Suppressor macrophage (primary cell): ENCODE measurements at regions not wholly inside any gene's neighbourhood (a gene's known extent, or its start where the extent isn't known, plus 50 kb on each side); places are given as distances from the start of the nearest gene placed in this dataset.
"Not testable (repeated sequence)": the region's sequence is repeated elsewhere in the genome, so short reads cannot be mapped to it uniquely, and the experiment has no call there.

Source experiments
- DNase-seq, 4 experiments: peaks; one replicate each; pipeline ENCODE4 v3.0.0-alpha.2; 2020 to 2022

DNA sequence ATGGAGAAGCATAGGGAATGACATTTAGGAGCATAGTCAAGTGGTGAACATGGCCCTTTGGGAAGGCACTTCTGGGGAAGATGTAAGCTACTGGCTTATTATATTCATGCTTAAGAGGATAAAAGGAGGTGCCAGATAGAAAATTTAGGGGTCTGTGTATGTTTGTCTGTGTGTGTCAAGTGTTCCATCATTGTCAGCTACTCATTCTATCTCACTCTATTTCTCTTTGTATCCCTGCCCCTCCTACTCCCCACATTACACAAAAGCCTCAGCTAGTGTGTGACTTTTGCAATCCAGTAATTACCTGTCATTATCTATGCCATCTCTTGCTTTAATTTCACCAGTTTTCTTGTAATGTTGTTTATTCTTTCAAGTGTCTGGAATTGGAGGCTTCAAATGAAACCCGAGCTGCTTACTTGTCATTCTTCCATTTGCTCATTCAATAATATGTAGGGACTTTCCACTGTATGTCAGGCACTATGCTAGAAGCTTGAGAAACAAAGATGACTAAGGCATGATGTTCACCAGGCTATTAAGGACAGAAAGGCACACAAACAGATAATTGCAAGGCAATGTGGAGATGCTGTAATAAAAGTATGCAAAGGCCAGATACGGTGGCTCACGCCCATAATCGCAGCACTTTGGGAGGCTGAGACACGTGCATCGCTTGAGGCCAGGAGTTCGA is 229.8 kb upstream of the TEX13C start:
- no peak for DNase-seq

DNA sequence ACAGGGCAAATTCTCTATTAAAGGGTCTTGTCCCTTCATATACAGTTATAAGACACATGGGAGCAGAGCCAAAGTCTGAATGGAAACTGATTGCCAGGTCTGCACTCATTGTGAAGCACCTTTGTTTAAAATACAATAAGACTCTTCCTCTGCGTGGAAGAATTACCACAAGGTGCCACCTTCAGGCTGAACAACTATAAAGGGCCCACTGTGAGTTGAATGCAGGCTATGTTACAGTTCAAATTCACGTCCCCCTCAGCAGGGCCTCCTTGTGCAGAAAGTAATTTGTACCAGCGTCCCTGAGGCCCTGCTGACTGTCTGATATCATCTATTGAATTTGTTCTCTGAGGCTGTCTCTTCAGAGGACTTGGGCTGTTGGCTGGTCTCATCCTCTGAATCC is 225.8 kb upstream of the TEX13C start:
- no peak for DNase-seq

DNA sequence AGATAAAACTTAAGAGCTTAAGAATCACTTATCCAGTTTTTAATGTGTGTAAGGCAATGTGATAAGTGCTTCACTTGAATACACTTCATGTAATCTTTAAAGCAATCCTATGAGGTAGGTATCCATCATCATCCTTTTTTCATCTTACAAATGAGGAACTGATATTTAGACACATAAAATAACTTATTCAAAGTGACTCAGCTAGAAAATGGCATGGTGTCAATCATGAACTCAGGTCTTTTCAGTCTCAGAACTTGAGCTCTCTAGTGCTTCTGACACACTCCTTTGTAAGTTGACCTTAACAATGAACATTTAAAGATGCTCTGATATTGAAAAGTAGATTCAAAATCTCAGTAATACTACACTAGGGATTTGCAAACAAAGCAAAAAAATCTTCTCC is 224.8 kb upstream of the TEX13C start:
- no peak for DNase-seq

DNA sequence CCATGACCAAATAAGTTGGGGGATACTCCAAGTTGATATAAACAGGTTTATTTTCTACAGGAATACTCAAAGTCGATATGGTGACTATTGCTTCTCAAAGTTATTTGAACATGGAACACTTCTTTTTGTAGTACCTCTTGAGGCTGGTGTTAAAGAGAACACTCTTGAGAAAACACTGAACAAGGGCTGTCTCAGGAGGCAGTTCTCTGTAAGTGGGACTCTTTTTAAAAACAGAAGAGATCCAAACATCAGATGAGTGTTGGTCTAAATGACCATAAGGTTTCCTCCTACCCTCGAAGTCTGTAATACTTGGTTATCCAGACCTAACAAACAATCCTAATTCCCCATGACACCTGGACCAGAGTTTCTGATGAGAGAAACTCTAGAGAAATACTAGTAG is 223.2 kb upstream of the TEX13C start:
- no peak for DNase-seq

DNA sequence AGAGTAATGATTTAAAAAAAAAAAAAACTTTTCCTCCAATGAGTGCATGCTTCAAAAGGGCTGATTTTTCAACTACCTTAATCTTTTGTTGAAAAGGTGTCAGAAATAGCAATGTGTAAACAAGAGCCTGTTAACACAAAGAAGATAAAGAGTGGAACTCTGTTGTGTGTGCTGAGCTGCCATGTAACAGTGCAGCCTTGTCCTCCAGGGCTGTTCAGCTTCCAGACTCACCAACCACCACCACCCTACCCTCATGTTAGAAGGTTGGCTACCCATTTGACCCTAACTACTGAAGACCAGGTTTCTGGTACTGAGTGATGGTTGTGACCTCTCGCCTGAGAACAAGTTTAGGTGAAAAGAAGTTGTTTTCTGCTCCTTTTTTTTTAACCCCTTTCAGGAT is 222.8 kb upstream of the TEX13C start:
- DNase-seq: no peak

DNA sequence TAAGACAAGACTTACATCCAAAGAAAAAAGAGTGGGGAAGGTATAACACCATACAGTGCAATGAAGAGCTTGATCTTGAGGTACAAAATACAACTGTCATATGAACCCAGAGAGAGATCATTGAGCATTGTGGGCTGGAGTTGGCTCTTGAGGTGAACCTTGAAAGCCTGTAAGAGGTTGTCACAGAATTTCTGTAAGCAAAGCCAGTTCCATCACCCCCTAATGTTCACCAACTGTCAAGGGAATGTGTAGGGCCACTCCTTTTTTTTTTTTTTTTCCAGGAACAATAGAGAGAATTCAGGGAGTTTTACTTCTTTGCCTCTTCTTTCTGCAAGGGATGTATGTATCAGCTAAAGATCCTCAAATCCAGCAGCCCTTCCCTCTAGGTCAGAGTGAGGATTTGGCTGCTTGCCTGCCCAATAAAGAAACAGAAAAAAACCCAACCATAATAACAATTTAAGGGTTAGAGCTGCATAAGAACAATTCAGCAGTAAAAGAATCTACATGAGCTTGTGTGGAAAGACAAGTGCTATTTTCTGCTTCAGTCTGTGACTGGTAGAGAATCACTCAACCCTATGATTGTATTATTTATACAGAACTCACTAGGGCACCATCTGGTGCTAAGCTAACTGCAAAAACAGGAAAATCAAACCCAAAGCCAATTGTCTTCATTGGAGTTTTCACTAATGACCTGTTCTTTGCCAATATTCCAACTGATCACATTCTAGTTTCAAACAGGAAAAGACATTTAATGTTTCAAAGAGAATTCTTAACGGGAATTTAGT is 217.5 kb upstream of the TEX13C start:
- no peak for DNase-seq

DNA sequence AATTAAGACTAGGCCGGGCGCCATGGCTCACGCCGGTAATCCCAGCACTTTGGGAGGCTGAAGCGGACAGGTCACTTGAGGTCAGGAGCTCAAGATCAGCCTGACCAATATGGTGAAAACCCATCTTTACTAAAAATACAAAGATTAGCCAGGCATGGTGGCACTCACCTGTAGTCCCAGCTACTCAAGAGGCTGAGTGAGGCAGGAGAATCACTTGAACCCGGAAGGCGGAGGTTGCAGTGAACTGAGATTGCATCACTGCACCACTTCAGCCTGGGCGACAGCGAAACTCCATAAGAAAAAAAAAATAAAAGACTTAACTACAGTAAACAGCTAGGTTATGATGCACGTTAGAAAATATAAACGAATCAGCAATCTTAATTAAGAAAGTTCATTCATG is 216.0 kb upstream of the TEX13C start:
- no peak for DNase-seq

DNA sequence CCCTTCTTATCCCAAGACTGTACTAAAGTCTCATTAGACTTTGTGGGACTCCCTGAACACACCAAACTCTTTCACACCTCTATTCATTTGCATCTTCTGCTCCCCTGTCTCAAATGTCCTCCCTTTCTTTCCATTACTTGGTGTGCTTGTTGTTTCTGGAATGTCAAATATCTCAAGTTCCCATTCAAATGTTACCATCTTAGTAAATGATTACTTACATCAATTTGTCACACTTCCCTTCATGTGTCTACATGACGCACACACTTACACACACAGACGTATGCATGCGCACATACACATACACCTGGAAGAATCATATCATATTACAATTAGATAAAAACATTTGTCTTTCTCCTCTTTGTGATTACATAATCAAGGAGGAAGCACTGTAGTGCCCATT is 210.8 kb upstream of the TEX13C start:
- no peak for DNase-seq

DNA sequence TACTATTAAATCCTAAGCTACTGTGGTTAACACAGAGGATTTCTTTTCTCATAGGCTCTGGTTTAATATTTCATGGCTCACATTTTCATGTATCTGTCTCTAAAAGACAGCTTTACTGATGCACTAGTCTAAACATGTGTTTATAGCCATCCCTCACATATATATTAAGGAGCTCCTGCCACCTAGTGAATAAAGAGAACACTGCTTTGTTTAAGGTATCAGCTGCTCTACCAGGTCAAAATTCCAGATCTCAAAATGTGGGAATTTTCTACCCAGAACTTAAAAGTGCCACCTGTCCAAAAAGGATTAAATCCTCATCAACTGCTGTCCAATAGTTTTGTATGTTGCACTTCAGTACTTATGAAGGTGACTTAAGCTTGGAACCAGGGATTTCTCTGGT is 188.5 kb upstream of the TEX13C start:
- peak in 2 of 4 experiments; percentile 0 to 3 for DNase-seq

DNA sequence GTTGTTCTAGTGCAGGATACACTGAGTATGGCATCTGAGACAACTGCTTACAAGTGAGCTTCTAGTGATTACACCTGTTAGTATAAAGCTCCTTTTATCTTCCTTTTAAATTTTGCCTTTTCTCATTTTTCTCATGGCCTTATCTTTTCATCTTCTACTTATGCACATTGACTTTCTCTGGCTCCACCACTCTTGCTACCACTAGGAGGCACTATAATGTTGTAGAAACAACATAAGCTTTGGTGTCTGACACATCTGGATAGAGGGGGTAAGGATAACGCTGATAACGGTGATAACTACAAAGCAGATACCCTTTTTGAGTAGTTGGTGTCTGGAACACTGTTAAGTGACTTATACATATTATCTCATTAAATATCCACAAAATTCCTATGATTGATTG is 187.4 kb upstream of the TEX13C start:
- DNase-seq: peak in 3 of 4 experiments; percentile 0 to 47 (median 4)

DNA sequence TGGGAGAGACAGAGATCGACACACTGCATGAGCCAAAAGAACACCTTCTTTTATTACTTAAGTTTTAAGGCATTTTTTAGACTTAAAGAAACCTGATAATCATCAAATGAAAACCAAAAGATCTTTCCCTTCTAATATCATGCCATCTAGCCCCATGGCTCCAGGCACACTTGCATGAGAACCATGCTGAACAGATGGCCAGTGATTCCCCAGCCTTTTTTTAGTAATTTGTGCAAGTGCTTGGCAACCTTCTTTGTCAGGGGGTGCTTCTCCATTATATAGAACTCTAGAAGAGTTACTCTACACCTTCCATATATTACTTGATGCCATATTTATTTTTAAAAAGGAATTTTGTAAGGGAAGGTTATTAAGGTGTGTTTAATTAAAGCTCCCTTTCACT is 182.2 kb upstream of the TEX13C start:
- no peak for DNase-seq

DNA sequence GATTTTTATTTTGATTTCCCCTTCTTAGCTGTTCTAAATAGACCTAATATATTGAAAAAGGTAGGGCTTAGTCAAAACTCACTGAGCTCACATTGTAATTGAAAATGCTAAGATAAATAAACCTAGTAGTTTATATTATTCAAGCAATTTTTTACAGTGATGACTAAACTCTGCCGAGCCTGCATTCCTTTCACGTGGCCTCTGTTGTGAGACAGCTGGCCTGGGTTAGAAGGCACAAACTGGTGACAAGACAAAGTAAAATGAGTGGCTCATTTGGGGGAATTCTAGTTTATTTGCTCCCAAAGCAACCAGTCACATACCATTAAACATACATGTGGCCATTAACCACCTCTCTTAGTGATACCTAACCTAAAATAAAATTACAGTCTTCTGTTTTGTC is 169.4 kb upstream of the TEX13C start:
- no peak for DNase-seq

DNA sequence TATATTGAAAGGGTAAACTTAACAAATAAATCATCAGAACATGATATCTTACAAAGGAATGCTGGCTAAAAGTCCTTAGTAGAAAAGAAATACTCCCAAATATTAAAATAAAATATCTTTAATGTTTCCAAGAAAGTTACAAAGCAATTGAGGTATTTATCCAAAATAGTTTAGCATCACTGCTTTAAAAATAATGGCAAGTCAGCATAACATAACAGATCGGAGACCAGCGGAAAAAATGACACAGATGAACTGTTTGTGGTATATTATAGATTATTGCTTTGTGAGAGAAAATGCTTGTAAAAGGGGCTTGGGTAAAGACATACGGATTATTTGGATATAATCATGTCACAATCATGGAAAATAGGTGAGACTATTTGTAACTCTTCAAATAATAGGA is 168.5 kb upstream of the TEX13C start:
- no peak for DNase-seq

DNA sequence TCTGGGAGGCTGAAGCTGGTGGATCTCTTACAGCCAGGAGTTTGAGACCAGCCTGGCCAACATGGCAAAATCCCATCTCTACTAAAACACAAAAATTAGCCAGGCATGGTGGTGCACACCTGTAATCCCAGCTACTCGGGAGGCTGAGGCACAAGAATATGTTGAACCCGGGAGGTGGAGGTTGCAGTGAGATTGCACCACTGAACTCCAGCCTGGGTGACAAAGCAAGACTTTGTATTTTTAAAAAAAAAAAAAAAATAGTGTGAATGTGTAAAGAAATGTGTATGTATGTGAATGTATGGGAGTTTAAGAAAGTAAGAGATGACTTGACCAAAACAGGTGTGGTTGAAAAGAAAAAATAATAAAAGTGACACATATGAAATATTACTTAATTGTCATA is 167.7 kb upstream of the TEX13C start:
- DNase-seq: no peak

DNA sequence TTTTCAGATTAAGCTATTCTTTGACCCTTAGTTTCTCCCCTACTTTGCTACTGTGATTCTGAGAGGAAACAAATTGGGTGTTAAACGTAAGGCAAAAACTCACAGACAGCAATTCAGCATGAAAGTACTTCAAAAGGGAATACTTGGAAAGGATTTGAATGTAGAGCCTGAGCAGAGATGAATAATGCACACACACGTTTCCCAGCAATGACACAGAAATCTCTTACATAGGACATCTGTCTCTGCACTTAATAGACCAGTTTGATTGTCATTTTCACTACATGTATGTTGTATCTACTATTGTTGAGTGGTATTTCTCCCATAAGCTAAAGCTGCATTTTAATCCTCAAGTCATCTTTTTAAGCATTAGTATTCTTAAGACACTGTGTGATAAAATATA is 166.1 kb upstream of the TEX13C start:
- DNase-seq: no peak

DNA sequence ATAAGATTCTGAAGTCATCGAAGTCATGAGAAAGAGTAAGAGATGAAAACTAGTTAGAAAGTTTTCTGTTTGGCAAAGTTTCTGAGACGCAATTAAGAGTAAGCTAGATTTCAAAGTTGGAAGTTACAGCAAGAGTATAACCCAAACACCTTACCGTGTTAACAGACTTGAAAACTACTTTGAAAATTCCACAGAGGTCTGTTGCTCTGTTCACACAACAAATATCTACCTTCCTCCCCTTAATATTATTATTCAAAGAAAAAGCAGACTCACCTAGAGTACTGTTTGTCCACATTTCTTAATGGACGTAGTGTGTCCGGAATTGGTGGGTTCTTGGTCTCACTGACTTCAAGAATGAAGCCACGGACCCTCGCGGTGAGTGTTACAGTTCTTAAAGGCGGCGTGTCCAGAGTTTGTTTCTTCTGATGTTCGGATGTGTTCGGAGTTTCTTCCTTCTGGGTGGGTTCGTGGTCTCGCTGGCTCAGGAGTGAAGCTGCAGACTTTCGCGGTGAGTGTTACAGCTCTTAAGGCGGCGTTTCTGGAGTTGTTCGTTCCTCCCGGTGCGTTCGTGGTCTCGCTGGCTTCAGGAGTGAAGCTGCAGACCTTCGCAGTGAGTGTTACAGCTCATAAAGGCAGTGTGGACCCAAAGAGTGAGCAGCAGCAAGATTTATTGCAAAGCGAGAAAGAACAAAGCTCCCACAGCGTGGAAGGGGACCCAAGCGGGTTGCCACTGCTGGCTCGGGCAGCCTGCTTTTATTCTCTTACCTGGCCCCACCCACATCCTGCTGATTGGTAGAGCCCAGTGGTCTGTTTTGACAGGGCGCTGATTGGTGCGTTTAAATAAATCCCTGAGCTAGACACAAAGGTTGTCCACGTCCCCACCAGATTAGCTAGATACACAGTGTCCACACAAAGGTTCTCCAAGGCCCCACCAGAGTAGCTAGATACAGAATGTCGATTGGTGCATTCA is 165.1 kb upstream of the TEX13C start:
- not testable (repeated sequence) for DNase-seq

DNA sequence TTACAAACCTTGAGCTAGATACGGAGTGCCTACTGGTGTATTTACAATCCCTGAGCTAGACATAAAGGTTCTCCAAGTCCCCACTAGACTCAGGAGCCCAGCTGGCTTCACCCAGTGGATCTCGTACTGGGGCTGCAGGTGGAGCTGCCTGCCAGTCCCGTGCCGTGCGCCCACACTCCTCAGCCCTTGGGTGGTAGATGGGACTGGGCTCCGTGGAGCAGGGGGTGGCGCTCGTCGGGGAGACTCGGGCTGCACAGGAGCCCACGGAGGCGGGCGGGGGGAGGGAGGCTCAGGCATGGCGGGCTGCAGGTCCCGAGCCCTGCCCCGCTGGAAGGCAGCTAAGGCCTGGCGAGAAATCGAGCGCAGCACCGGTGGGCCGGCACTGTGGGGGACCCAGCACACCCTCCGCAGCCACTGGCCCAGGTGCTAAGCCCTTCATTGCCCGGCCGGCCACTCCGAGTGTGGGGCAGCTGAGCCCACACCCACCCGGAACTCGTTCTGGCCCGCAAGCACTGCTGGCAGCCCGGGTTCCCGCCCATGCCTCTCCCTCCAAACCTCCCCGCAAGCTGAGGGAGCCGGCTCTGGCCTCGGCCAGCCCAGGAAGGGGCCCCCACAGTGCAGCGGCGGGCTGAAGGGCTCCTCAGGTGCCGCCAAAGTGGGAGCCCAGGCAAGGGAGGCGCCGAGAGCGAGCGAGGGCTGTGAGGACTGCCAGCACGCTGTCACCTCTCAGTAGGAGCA is 164.2 kb upstream of the TEX13C start:
- DNase-seq: not testable (repeated sequence)

DNA sequence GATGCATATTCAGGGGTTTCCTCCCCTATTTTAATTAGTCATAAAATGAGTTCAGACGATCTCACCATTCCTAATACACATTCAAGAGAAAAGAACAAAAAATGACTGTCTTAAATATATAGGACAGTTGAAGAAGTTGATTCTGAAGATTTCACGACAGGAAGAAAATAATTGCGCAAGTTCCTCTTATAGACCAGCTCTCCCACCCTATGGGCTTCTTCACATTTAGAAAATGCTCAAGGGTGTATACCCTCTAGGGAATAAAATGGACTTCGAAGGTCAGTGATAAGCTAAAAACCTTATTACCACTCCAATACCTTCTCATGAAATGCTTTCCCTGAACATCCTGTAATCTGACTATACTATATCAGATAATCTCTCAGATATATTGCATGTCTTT is 149.2 kb upstream of the TEX13C start:
- peak in 1 of 4 experiments; percentile 10 for DNase-seq

DNA sequence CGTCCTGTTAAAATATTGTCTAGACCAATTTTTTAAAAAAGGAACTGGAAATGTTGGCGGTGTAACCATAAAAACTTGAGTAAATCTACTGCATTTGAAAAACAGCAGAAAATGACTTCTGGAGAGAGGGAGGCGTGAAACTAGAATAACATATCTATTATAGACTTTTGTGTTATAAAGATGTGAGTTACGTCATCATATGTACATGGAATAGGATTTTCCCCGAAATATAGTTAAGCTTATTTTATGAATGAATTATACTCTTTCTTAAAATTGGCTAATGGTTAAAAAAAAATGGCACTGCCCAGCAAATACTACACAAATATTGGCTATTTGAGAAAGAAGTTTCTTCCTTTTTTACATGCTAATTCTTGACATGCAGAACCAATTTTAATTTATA is 147.1 kb upstream of the TEX13C start:
- no peak for DNase-seq

DNA sequence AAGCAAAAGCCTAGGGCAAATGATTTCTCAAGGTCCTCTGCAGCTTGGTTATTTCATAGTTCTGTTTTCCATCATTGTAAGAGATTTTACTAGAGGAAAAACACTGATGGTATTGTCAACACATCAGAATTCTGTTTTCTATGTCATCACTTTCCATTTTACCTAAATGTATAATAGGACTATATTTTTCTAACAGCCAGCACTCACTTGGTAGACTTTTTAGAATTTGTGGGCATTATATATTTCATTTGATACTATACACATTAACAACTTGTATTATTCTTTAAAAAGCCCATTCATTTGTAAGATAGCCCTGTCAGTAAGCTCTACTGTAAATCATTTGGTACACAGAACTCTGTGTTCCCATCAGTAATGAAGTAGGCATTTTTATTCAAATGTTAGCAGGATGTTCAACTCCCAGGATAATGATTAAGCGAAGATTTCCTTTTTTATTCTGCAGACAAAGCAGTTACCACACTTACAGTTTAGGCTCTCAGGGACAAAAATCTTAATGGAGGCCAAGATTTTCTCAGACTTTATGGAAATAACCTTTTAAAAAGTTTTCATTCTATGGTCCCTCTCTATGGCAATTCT is 143.6 kb upstream of the TEX13C start:
- DNase-seq: no peak

DNA sequence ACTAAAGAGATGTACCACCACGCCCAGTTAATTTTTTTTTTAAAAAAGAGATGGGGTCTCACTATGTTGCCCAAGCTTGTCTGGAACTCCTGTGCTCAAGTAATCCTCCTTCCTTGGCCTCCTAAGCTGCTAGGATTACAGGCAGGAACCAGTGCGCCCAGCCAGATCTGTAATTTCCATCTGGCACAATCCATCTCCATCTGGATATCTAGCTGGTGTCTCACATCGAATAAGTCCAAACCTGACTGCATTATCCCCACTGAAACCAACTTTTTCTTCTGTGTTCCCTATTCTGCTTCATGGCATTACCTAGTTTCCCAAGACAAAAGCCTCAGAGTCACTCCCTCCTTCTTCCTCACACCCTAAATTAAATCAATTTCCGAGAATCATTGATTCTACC is 125.8 kb upstream of the TEX13C start:
- no peak for DNase-seq

DNA sequence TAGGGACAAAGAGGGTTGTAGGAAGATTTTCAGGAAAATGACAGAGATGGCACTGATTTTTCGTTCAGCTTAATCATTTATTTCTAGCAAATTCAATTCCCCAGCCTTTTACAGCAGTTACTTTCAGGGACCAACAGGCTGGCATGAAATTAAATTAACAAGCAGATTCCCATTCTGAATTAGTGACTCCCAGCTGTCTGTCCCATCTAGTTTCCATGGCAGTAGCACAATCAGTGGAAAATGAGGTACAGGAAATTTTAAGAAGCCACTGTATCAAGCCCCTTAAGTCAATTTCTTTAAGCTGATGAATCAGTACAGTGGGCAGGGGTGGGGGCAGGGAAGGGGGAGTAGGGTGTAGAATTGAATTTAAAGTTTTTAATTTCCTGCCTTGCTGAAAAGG is 121.1 kb upstream of the TEX13C start:
- no peak for DNase-seq
